ENCODE measurements at regions not wholly inside any gene's neighbourhood (a gene's known extent, or its start where the extent isn't known, plus 50 kb on each side); places are given as distances from the start of the nearest gene placed in this dataset.

- Histone ChIP-seq H3K4me3 (ENCODE audit: low read depth in 1 of 3, low read length in 3 of 3) (no peak overlapping the region), H3K9me3 (ENCODE audit: control insufficient read depth in 2 of 2, insufficient read depth in 1 of 2, low read depth in 1 of 2, low read length in 1 of 2) (no peaks in the 10 kb centered on the region), H3K4me1 (ENCODE audit: control insufficient read depth in 3 of 3, insufficient read depth in 2 of 3, low read depth in 1 of 3, low read length in 2 of 3) (no peaks in the 10 kb centered on the region), H3K36me3 (ENCODE audit: control insufficient read depth in 3 of 3, insufficient read depth in 2 of 3, low read depth in 1 of 3, low read length in 3 of 3) (no peaks in the 10 kb centered on the region), H3K27me3 (ENCODE audit: control insufficient read depth in 3 of 3, insufficient read depth in 3 of 3, low read length in 3 of 3) (peaks cover 0 to 16% (median 0%) of the 10 kb centered on the region in 3 donors), H3K27ac (ENCODE audit: low read depth in 1 of 3, low read length in 2 of 3) (no peak overlapping the region)
- WGBS, 3 donors: 42 to 53% (median 44%) methylated on average over 4 of the region's 4 CpGs
- DNase-seq (no peak), FAIRE-seq (no peak)
These were observed 146.8 kb downstream of the TFAP2A start for GRCh38 chr6:10268111-10268510.

DNA sequence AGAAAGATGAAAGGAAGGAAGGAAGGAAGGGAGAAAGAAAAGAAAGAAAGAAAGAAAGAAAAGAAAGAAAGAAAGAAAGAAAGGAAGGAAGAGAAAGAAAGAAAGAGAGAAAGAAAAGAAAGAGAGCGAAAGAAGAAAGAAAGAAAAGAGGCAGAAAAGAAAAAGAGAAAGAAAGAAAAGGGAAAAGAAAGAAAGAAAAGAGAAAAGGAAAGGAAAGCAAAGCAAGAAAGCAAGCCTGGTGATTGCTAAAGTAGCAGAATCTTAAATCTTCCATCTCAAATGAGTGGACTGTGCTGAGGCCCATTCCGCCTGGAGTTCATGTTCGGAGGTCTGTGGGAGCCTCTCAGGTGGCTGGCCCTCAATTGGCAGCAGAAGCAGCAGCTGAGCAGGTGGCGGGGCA, 148.4 kb downstream of the TFAP2A start:
- peaks cover 0 to 16% (median 0%) of the 10 kb centered on the region in 3 donors for H3K27me3 ChIP-seq (ENCODE audit: control insufficient read depth in 3 of 3, insufficient read depth in 3 of 3, low read length in 3 of 3)
- DNase-seq (no peak), FAIRE-seq (no peak)
- WGBS, 3 donors: 67 to 77% (median 72%) methylated on average over 4 of the region's 4 CpGs
- H3K27ac ChIP-seq (ENCODE audit: low read depth in 1 of 3, low read length in 2 of 3): no peak overlapping the region
- no peak overlapping the region for H3K4me3 ChIP-seq (ENCODE audit: low read depth in 1 of 3, low read length in 3 of 3)
- H3K9me3 ChIP-seq (ENCODE audit: control insufficient read depth in 2 of 2, insufficient read depth in 1 of 2, low read depth in 1 of 2, low read length in 1 of 2): no peaks in the 10 kb centered on the region
- H3K36me3 ChIP-seq (ENCODE audit: control insufficient read depth in 3 of 3, insufficient read depth in 2 of 3, low read depth in 1 of 3, low read length in 3 of 3): no peaks in the 10 kb centered on the region
- no peaks in the 10 kb centered on the region for H3K4me1 ChIP-seq (ENCODE audit: control insufficient read depth in 3 of 3, insufficient read depth in 2 of 3, low read depth in 1 of 3, low read length in 2 of 3)

DNA sequence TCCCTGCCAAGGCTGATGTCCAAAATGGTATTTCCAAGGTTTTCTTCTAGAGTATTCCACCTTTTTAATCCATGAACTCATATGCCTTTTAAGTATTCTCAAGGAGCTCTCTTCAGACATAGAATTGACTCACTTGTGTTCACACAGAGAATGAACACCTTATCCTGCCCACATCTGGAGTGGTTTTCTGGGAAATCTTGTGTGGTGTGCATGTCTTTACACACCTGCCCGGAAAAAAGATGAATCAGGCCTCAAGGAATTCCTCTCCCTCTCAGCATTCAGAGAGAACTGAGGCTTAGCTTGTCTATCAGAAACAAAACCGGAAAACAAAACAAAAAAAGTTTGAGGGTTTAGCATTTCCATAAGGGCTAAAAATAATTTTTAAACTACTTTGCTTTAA, 148.8 kb downstream of the TFAP2A start:
- H3K9me3 ChIP-seq (ENCODE audit: control insufficient read depth in 2 of 2, insufficient read depth in 1 of 2, low read depth in 1 of 2, low read length in 1 of 2): no peaks in the 10 kb centered on the region
- 75 to 83% (median 77%) methylated on average over 2 of the region's 2 CpGs for WGBS, 3 donors
- no peaks in the 10 kb centered on the region for H3K4me1 ChIP-seq (ENCODE audit: control insufficient read depth in 3 of 3, insufficient read depth in 2 of 3, low read depth in 1 of 3, low read length in 2 of 3)
- H3K4me3 ChIP-seq (ENCODE audit: low read depth in 1 of 3, low read length in 3 of 3): no peak overlapping the region
- FAIRE-seq (no peak), DNase-seq (no peak)
- H3K27ac ChIP-seq (ENCODE audit: low read depth in 1 of 3, low read length in 2 of 3): no peak overlapping the region
- H3K27me3 ChIP-seq (ENCODE audit: control insufficient read depth in 3 of 3, insufficient read depth in 3 of 3, low read length in 3 of 3): peaks cover 0 to 16% (median 0%) of the 10 kb centered on the region in 3 donors
- no peaks in the 10 kb centered on the region for H3K36me3 ChIP-seq (ENCODE audit: control insufficient read depth in 3 of 3, insufficient read depth in 2 of 3, low read depth in 1 of 3, low read length in 3 of 3)

DNA sequence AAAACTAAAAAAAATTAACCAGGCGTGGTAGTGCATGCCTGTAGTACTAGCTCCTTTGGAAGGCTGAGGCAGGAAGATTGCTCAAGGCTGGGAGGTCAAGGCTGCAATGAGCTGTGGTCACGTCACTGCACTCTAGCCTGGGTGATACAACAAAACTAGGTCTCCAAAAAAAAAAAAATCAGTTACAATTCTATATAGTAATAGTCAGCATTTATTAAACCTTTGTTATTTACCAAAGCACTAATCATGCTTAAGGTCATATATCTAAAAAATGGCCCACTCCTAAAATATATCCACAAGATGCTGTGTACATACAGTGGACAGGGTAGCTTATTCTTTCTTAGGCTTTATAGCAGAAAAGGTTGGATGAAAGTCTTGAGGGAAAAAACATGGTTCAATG, 152.4 kb downstream of the TFAP2A start:
- Histone ChIP-seq H3K4me3 (ENCODE audit: low read depth in 1 of 3, low read length in 3 of 3) (no peak overlapping the region), H3K27me3 (ENCODE audit: control insufficient read depth in 3 of 3, insufficient read depth in 3 of 3, low read length in 3 of 3) (no peaks in the 10 kb centered on the region), H3K27ac (ENCODE audit: low read depth in 1 of 3, low read length in 2 of 3) (no peak overlapping the region), H3K9me3 (ENCODE audit: control insufficient read depth in 2 of 2, insufficient read depth in 1 of 2, low read depth in 1 of 2, low read length in 1 of 2) (no peaks in the 10 kb centered on the region), H3K4me1 (ENCODE audit: control insufficient read depth in 3 of 3, insufficient read depth in 2 of 3, low read depth in 1 of 3, low read length in 2 of 3) (no peaks in the 10 kb centered on the region), H3K36me3 (ENCODE audit: control insufficient read depth in 3 of 3, insufficient read depth in 2 of 3, low read depth in 1 of 3, low read length in 3 of 3) (no peaks in the 10 kb centered on the region)
- DNase-seq (no peak), FAIRE-seq (no peak)
- whole genome bisulfite sequencing, 3 donors: 70 to 79% (median 75%) methylated on average over 2 of the region's 2 CpGs

DNA sequence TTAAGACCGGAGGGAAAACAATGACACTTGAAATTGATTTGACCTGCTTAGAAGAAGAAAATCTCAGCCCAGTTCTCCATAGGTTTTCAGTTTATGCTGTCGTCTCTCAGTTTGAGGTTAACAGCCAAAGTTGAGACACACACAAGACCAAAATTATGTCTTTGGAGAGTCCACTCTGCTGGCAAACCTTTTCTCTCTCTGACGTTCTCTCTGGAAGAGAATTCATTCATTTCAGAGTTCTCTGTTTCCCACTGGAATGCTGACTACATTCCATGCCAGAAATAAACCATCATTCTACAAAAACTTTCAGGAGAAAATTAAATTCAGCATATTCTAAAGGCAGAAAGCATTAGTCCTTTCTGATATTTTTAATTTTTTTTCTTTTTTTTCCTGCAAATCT, 155.2 kb downstream of the TFAP2A start:
- Histone ChIP-seq H3K27me3 (ENCODE audit: control insufficient read depth in 3 of 3, insufficient read depth in 3 of 3, low read length in 3 of 3) (no peaks in the 10 kb centered on the region), H3K4me3 (ENCODE audit: low read depth in 1 of 3, low read length in 3 of 3) (no peak overlapping the region), H3K4me1 (ENCODE audit: control insufficient read depth in 3 of 3, insufficient read depth in 2 of 3, low read depth in 1 of 3, low read length in 2 of 3) (no peaks in the 10 kb centered on the region), H3K27ac (ENCODE audit: low read depth in 1 of 3, low read length in 2 of 3) (no peak overlapping the region), H3K9me3 (ENCODE audit: control insufficient read depth in 2 of 2, insufficient read depth in 1 of 2, low read depth in 1 of 2, low read length in 1 of 2) (no peaks in the 10 kb centered on the region), H3K36me3 (ENCODE audit: control insufficient read depth in 3 of 3, insufficient read depth in 2 of 3, low read depth in 1 of 3, low read length in 3 of 3) (no peaks in the 10 kb centered on the region)
- DNase-seq (no peak), FAIRE-seq (no peak)
- 57 to 76% (median 59%) methylated on average over 3 of the region's 3 CpGs for WGBS, 3 donors

DNA sequence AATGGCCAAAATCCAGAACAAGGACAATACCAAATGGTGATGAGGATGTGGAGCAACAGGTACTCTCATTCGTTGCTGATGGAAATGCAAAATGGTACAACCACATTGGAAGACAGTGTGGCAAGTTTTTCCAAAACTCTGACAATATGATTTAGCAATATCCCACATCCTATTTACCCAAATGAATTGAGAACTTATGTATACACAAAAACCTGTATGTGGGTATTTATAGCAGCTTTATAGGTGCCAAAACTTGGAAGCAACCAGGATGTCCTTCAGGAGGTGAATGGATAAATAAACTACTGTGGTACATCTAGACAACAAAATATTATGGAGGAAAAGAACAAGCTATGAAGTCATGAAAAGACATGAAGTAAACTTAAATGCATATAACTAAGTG, 156.5 kb downstream of the TFAP2A start:
- no peak overlapping the region for H3K27ac ChIP-seq (ENCODE audit: low read depth in 1 of 3, low read length in 2 of 3)
- no peaks in the 10 kb centered on the region for H3K27me3 ChIP-seq (ENCODE audit: control insufficient read depth in 3 of 3, insufficient read depth in 3 of 3, low read length in 3 of 3)
- FAIRE-seq (no peak), DNase-seq (no peak)
- H3K4me3 ChIP-seq (ENCODE audit: low read depth in 1 of 3, low read length in 3 of 3): no peak overlapping the region
- H3K36me3 ChIP-seq (ENCODE audit: control insufficient read depth in 3 of 3, insufficient read depth in 2 of 3, low read depth in 1 of 3, low read length in 3 of 3): no peaks in the 10 kb centered on the region
- WGBS, 3 donors: 63 to 79% (median 72%) methylated on average over 1 of the region's 1 CpG
- no peaks in the 10 kb centered on the region for H3K9me3 ChIP-seq (ENCODE audit: control insufficient read depth in 2 of 2, insufficient read depth in 1 of 2, low read depth in 1 of 2, low read length in 1 of 2)
- no peaks in the 10 kb centered on the region for H3K4me1 ChIP-seq (ENCODE audit: control insufficient read depth in 3 of 3, insufficient read depth in 2 of 3, low read depth in 1 of 3, low read length in 2 of 3)

GRCh38 chr6:10256113-10256690, 158.7 kb downstream of the TFAP2A start:
- no peak overlapping the region for H3K27ac ChIP-seq (ENCODE audit: low read depth in 1 of 3, low read length in 2 of 3)
- no peaks in the 10 kb centered on the region for H3K27me3 ChIP-seq (ENCODE audit: control insufficient read depth in 3 of 3, insufficient read depth in 3 of 3, low read length in 3 of 3)
- no peak overlapping the region for H3K4me3 ChIP-seq (ENCODE audit: low read depth in 1 of 3, low read length in 3 of 3)
- no peaks in the 10 kb centered on the region for H3K36me3 ChIP-seq (ENCODE audit: control insufficient read depth in 3 of 3, insufficient read depth in 2 of 3, low read depth in 1 of 3, low read length in 3 of 3)
- no peaks in the 10 kb centered on the region for H3K9me3 ChIP-seq (ENCODE audit: control insufficient read depth in 2 of 2, insufficient read depth in 1 of 2, low read depth in 1 of 2, low read length in 1 of 2)
- FAIRE-seq (no peak), DNase-seq (no peak)
- WGBS, 3 donors: 69 to 89% (median 83%) methylated on average over 3 of the region's 3 CpGs
- no peaks in the 10 kb centered on the region for H3K4me1 ChIP-seq (ENCODE audit: control insufficient read depth in 3 of 3, insufficient read depth in 2 of 3, low read depth in 1 of 3, low read length in 2 of 3)

DNA sequence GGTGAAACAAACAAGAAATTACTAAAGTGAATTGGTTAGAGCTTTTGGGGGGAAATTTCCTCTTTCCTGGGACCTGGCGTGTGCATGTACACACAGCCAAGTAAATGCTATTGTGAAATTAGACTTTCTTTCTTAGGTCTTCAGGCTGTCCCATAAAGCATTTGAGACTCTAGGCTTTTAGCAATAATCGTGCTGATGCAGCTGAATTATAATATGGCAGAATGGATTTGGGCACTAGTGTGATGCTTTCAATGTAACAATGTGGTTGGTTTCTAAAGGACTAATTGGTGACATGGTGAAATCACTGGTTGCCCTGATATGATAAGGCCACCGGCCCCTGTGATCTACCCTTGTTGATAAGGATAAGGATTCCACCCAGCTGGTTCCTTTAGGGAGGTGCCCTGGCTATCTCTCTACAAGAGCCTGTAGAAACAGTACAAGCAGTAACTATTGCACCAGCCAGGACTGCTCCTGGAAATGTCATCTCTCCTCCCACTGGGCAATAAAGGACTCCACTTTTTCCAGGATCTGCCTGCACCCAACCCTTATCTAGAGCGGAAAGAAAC, 164.1 kb downstream of the TFAP2A start:
- H3K27me3 ChIP-seq (ENCODE audit: control insufficient read depth in 3 of 3, insufficient read depth in 3 of 3, low read length in 3 of 3): no peaks in the 10 kb centered on the region
- DNase-seq (no peak), FAIRE-seq (no peak)
- H3K9me3 ChIP-seq (ENCODE audit: control insufficient read depth in 2 of 2, insufficient read depth in 1 of 2, low read depth in 1 of 2, low read length in 1 of 2): no peaks in the 10 kb centered on the region
- 47 to 65% (median 47%) methylated on average over 4 of the region's 4 CpGs for WGBS, 3 donors
- no peaks in the 10 kb centered on the region for H3K36me3 ChIP-seq (ENCODE audit: control insufficient read depth in 3 of 3, insufficient read depth in 2 of 3, low read depth in 1 of 3, low read length in 3 of 3)
- no peak overlapping the region for H3K27ac ChIP-seq (ENCODE audit: low read depth in 1 of 3, low read length in 2 of 3)
- no peak overlapping the region for H3K4me3 ChIP-seq (ENCODE audit: low read depth in 1 of 3, low read length in 3 of 3)
- H3K4me1 ChIP-seq (ENCODE audit: control insufficient read depth in 3 of 3, insufficient read depth in 2 of 3, low read depth in 1 of 3, low read length in 2 of 3): no peaks in the 10 kb centered on the region

DNA sequence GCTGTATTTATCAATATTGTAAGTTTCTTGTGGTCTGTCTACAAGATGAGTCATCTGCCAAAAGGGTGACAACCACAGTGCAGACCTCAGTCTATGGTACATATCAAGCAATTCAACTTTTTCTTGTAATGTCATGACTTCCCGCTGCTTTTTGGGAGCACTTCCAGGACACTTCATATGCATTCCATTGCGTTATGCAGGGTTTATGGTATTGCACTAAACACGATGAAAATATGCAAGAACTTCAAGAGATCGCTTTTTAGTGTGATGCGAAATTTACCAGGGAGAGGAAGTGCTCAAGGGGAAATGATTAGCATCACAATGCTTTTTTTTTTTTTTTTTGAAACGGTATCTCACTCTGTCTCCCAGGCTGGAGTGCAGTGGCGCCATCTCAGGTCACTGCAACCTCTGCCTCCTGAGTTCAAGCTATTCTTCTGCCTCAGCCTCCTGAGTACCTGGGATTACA, 166.5 kb downstream of the TFAP2A start:
- no peak overlapping the region for H3K4me3 ChIP-seq (ENCODE audit: low read depth in 1 of 3, low read length in 3 of 3)
- H3K27ac ChIP-seq (ENCODE audit: low read depth in 1 of 3, low read length in 2 of 3): no peak overlapping the region
- no peaks in the 10 kb centered on the region for H3K4me1 ChIP-seq (ENCODE audit: control insufficient read depth in 3 of 3, insufficient read depth in 2 of 3, low read depth in 1 of 3, low read length in 2 of 3)
- H3K36me3 ChIP-seq (ENCODE audit: control insufficient read depth in 3 of 3, insufficient read depth in 2 of 3, low read depth in 1 of 3, low read length in 3 of 3): no peaks in the 10 kb centered on the region
- no peaks in the 10 kb centered on the region for H3K9me3 ChIP-seq (ENCODE audit: control insufficient read depth in 2 of 2, insufficient read depth in 1 of 2, low read depth in 1 of 2, low read length in 1 of 2)
- FAIRE-seq (no peak), DNase-seq (no peak)
- H3K27me3 ChIP-seq (ENCODE audit: control insufficient read depth in 3 of 3, insufficient read depth in 3 of 3, low read length in 3 of 3): no peaks in the 10 kb centered on the region
- WGBS, 3 donors: 60 to 69% (median 65%) methylated on average over 7 of the region's 7 CpGs

Measured in small intestine (tissue), 7 donors.